ENCODE measurements at regions not wholly inside any gene's neighbourhood (a gene's known extent, or its start where the extent isn't known, plus 50 kb on each side); places are given as distances from the start of the nearest gene placed in this dataset.

DNA sequence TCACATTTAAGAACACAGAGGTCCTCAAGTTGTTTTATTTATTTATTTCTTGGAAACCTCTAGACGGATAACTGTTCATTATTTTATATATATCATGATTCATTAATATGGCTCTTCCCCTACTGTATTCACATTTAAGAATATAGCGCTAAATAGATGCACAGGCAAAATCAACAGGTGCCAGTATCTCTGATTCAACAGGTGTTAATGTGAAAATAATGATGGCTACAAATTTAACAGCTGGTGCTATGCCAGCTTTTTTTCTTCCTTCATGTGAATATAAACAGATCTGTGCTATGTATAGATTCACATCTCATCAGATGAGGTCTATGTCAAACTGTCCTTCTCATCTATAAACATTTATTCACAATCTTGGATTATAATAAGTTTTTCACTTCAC lies 218.5 kb upstream of the NR2F2 start:
- intact Hi-C loops (cut with DNase I), result no loop called here
- no peak for TF ChIP-seq CTCF (IDR thresholded peaks at IDR 0.05)
- TF ChIP-seq POLR2A (IDR thresholded peaks at IDR 0.05), result no peak
- no peak overlapping the region for H3K27ac ChIP-seq
- DNase-seq (no peak), ATAC-seq (no peak)
- no peaks in the 10 kb centered on the region for H3K4me1 ChIP-seq
- WGBS, 2 donors, result 82 to 88% methylated on average over 2 of the region's 2 CpGs
- H3K4me3 ChIP-seq, result no peak overlapping the region
- H3K36me3 ChIP-seq (replicated peaks in 1 of 2; ENCODE audit: insufficient read depth in 1 of 2, low read depth in 2 of 2), result no peaks in the 10 kb centered on the region
- no peaks in the 10 kb centered on the region for H3K9me3 ChIP-seq
- no peaks in the 10 kb centered on the region for H3K27me3 ChIP-seq

DNA sequence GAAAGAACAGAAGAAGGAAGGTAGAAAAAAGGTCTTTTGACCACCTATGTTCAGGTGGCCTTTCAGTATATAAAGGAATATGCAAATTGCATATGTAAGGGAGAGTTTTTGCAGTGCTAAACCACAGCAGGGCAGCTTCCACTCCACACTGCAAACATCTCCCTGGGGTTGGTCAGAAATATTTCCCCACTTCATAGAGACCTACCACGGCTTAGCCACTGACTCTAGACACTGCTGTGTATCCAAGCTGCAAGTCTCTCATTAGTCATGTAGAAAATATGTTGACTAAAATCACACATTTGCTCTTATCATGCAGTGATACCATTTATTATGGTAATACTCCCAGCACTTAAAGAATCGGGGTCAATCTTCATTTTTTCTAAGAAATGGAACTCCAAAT lies 214.9 kb upstream of the NR2F2 start:
- TF ChIP-seq POLR2A (IDR thresholded peaks at IDR 0.05) (no peak), CTCF (IDR thresholded peaks at IDR 0.05) (no peak)
- no peaks in the 10 kb centered on the region for H3K9me3 ChIP-seq
- no peak overlapping the region for H3K4me3 ChIP-seq
- no peaks in the 10 kb centered on the region for H3K36me3 ChIP-seq (replicated peaks in 1 of 2; ENCODE audit: insufficient read depth in 1 of 2, low read depth in 2 of 2)
- no peaks in the 10 kb centered on the region for H3K4me1 ChIP-seq
- no peak overlapping the region for H3K27ac ChIP-seq
- DNase-seq, result no peak
- no peaks in the 10 kb centered on the region for H3K27me3 ChIP-seq
- 57 to 72% methylated on average over 2 of the region's 2 CpGs for WGBS, 2 donors
- intact Hi-C loops (cut with DNase I), result no loop called here
- no peak for ATAC-seq

DNA sequence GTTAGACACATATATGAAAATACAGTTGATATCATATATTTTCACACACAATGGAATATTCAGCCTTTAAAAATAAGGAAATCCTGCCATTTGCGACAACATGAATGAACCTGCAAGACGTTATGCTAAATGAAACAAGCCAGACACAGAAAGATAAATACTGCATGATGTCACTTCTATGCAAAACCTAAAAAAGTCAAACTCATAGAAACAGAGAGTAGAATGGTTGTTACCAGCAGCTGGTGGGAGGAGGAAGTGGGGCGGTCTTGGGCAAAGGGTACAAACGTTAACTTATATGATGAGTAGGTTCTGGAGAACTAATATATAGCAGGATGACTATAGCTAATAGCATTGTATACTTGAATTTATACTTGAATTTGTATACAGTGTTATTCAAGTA lies 213.2 kb upstream of the NR2F2 start:
- Histone ChIP-seq H3K27ac (no peak overlapping the region), H3K9me3 (no peaks in the 10 kb centered on the region), H3K36me3 (replicated peaks in 1 of 2; ENCODE audit: insufficient read depth in 1 of 2, low read depth in 2 of 2) (no peaks in the 10 kb centered on the region), H3K4me1 (no peaks in the 10 kb centered on the region), H3K4me3 (no peak overlapping the region), H3K27me3 (no peaks in the 10 kb centered on the region)
- no peak for DNase-seq
- TF ChIP-seq POLR2A (IDR thresholded peaks at IDR 0.05) (no peak), CTCF (IDR thresholded peaks at IDR 0.05) (no peak)
- WGBS, 2 donors, result 61 to 73% methylated on average over 4 of the region's 4 CpGs
- intact Hi-C loops (cut with DNase I), result no loop called here
- ATAC-seq, result no peak

GRCh38 chr15:96119734-96120133 lies 210.8 kb upstream of the NR2F2 start:
- H3K27ac ChIP-seq, result no peak overlapping the region
- WGBS, 2 donors, result 92 to 94% methylated on average over 12 of the region's 12 CpGs
- TF ChIP-seq CTCF (IDR thresholded peaks at IDR 0.05) (no peak), POLR2A (IDR thresholded peaks at IDR 0.05) (no peak)
- intact Hi-C loops (cut with DNase I), result no loop called here
- H3K4me1 ChIP-seq, result no peaks in the 10 kb centered on the region
- ATAC-seq (no peak), DNase-seq (no peak)
- H3K9me3 ChIP-seq, result no peaks in the 10 kb centered on the region
- H3K4me3 ChIP-seq, result no peak overlapping the region
- no peaks in the 10 kb centered on the region for H3K36me3 ChIP-seq (replicated peaks in 1 of 2; ENCODE audit: insufficient read depth in 1 of 2, low read depth in 2 of 2)
- no peaks in the 10 kb centered on the region for H3K27me3 ChIP-seq

GRCh38 chr15:96121086-96121920 lies 209.2 kb upstream of the NR2F2 start:
- intact Hi-C loops (cut with DNase I), result no loop called here
- no peaks in the 10 kb centered on the region for H3K27me3 ChIP-seq
- no peaks in the 10 kb centered on the region for H3K9me3 ChIP-seq
- ATAC-seq, result peak; percentile 33
- no peaks in the 10 kb centered on the region for H3K4me1 ChIP-seq
- DNase-seq, result no peak
- no peak for TF ChIP-seq POLR2A (IDR thresholded peaks at IDR 0.05)
- TF ChIP-seq CTCF (IDR thresholded peaks at IDR 0.05), result no peak
- H3K4me3 ChIP-seq, result no peak overlapping the region
- 85 to 86% methylated on average over 12 of the region's 12 CpGs for WGBS, 2 donors
- no peak overlapping the region for H3K27ac ChIP-seq
- no peaks in the 10 kb centered on the region for H3K36me3 ChIP-seq (replicated peaks in 1 of 2; ENCODE audit: insufficient read depth in 1 of 2, low read depth in 2 of 2)

Measured in body of pancreas (tissue), 4 donors.